PC-3 (cell line): ENCODE measurements at regions not wholly inside any gene's neighbourhood (a gene's known extent, or its start where the extent isn't known, plus 50 kb on each side); places are given as distances from the start of the nearest gene placed in this dataset.

Experiments used
- ATAC-seq: fragments of 200-7000 bp; cut with Tn5 transposase; 2 replicates; pipeline ENCODE4 v1.9.1; 2020; ENCODE audit warnings: mild to moderate bottlenecking, moderate library complexity
- BruUV-seq: library from RNA; stranded (reverse); fragments of 400-500 nt; replicated peaks from 2 replicates; lab custom pipeline; 2021; lab: Mats Ljungman, UMichigan
- CTCF ChIA-PET: fragments of 300-600 bp; sonication (Branson Sonifier 250); formaldehyde crosslinking; loops from one replicate; lab custom pipeline; 2022; ENCODE audit warnings: antibody characterized with exemption; lab: Charles Lee
- POLR2A ChIA-PET: fragments of 300-600 bp; sonication (Branson Sonifier 250); formaldehyde crosslinking; loops from one replicate; lab custom pipeline; 2022; ENCODE audit warnings: antibody characterized with exemption; ENCODE audit not compliant: unreplicated experiment; lab: Charles Lee
- DNase-seq: peaks from one replicate; pipeline ENCODE4 v3.0.0-alpha.2; 2015
- H2AFZ ChIP-seq: fragments of 300-600 bp; sonication (generic); 2 replicates; pipeline ENCODE4 v1.6.0; 2016; ENCODE audit warnings: antibody characterized with exemption, low read length
- H3F3A ChIP-seq: fragments of 300-600 bp; sonication (generic); one replicate; pipeline ENCODE4 v1.6.0; 2017; ENCODE audit warnings: antibody characterized with exemption, low read length, control low read depth, mild to moderate bottlenecking; ENCODE audit not compliant: unreplicated experiment
- H3K27ac ChIP-seq: fragments of 300-600 bp; sonication (generic); 2 replicates; pipeline ENCODE4 v1.5.1; 2016; ENCODE audit warnings: mild to moderate bottlenecking, low read length
- H3K27me3 ChIP-seq: fragments of 300-600 bp; sonication (generic); 2 replicates; pipeline ENCODE4 v1.6.1; 2016; ENCODE audit warnings: low read length, mixed read lengths
- H3K36me3 ChIP-seq: fragments of 300-600 bp; sonication (generic); 2 replicates; pipeline ENCODE4 v1.6.1; 2016; ENCODE audit warnings: low read depth, mixed run types, low read length, mixed read lengths
- H3K4me1 ChIP-seq: fragments of 300-600 bp; sonication (generic); 2 replicates; pipeline ENCODE4 v1.5.1; 2016; ENCODE audit warnings: low read length; ENCODE audit not compliant: insufficient read depth
- H3K4me2 ChIP-seq: fragments of 300-600 bp; sonication (generic); 2 replicates; pipeline ENCODE4 v1.6.0; 2016; ENCODE audit warnings: low read length
- H3K4me3 ChIP-seq: fragments of 300-600 bp; sonication (generic); 2 replicates; pipeline ENCODE4 v1.5.1; 2016; ENCODE audit warnings: mild to moderate bottlenecking, low read length, mixed read lengths
- H3K79me2 ChIP-seq: fragments of 300-600 bp; sonication (generic); 2 replicates; pipeline ENCODE4 v1.6.1; 2017; ENCODE audit warnings: low read length, mixed read lengths
- H3K9ac ChIP-seq: fragments of 300-600 bp; sonication (generic); 2 replicates; pipeline ENCODE4 v1.6.0; 2016; ENCODE audit warnings: mild to moderate bottlenecking, low read length
- H3K9me2 ChIP-seq: fragments of 300-600 bp; sonication (generic); replicated peaks from 2 replicates; pipeline ENCODE4 v1.6.1; 2016; ENCODE audit warnings: mixed run types, low read length, mixed read lengths
- H3K9me3 ChIP-seq: fragments of 300-600 bp; sonication (generic); 2 replicates; pipeline ENCODE4 v1.6.1; 2016; ENCODE audit warnings: low read length, mixed read lengths
- H4K20me1 ChIP-seq: fragments of 300-600 bp; sonication (generic); 2 replicates; pipeline ENCODE4 v1.6.1; 2016; ENCODE audit warnings: low read length, mixed read lengths
- CTCF ChIP-seq: fragments of 300-600 bp; sonication (generic); conservative IDR thresholded peaks from 2 replicates; pipeline ENCODE4 v1.5.1; 2017; ENCODE audit warnings: antibody characterized with exemption, low read depth, mild to moderate bottlenecking, low read length
- EZH2 ChIP-seq: fragments of 300-600 bp; sonication (generic); IDR thresholded peaks from one replicate; pipeline ENCODE4 v1.6.1; 2017; ENCODE audit warnings: antibody characterized with exemption, mild to moderate bottlenecking, low read length; ENCODE audit not compliant: unreplicated experiment
- EZH2phosphoT487 ChIP-seq: fragments of 300-600 bp; sonication (generic); IDR thresholded peaks from 2 replicates; pipeline ENCODE4 v1.6.1; 2018; ENCODE audit warnings: mild to moderate bottlenecking, antibody characterized with exemption, low read length, borderline replicate concordance
- intact Hi-C: fragments of 100-400 bp; cut with micrococcal nuclease; formaldehyde crosslinking; loops from 2 replicates; pipeline ENCODE4 v1.9.0; 2023

- Histone ChIP-seq H3K9ac (no peak overlapping the region), H3K27me3 (peaks cover 14% of the 10 kb centered on the region), H3K4me3 (no peak overlapping the region), H3F3A (no peaks in the 10 kb centered on the region), H4K20me1 (no peaks in the 10 kb centered on the region), H2AFZ (no peak overlapping the region), H3K4me2 (no peak overlapping the region), H3K4me1 (no peaks in the 10 kb centered on the region), H3K9me3 (no peaks in the 10 kb centered on the region), H3K9me2 (no peaks in the 10 kb centered on the region), H3K27ac (no peak overlapping the region), H3K79me2 (no peaks in the 10 kb centered on the region), H3K36me3 (no peaks in the 10 kb centered on the region)
- TF ChIP-seq EZH2phosphoT487 (no peak), EZH2 (no peak), CTCF (no peak)
- ChIA-PET POLR2A (no interaction called here), CTCF (no interaction called here)
- no TSS peak for BruUV-seq
- DNase-seq (no peak), ATAC-seq (no peak)
- intact Hi-C loops: no loop called here
These were observed 66.3 kb upstream of the ESRRB start for GRCh38 chr14:76309572-76310162.

GRCh38 chr14:76311079-76311758 lies 64.7 kb upstream of the ESRRB start:
- Histone ChIP-seq H4K20me1 (no peaks in the 10 kb centered on the region), H3K9ac (no peak overlapping the region), H3K9me2 (no peaks in the 10 kb centered on the region), H3K27ac (no peak overlapping the region), H3F3A (no peaks in the 10 kb centered on the region), H3K4me3 (no peak overlapping the region), H3K27me3 (0 out of 2 replicates have a peak, but pooled peaks cover 9% of the 10 kb centered on the region), H2AFZ (no peak overlapping the region), H3K4me1 (no peaks in the 10 kb centered on the region), H3K36me3 (no peaks in the 10 kb centered on the region), H3K9me3 (no peaks in the 10 kb centered on the region), H3K4me2 (no peak overlapping the region), H3K79me2 (no peaks in the 10 kb centered on the region)
- TF ChIP-seq EZH2phosphoT487 (no peak), EZH2 (no peak), CTCF (no peak)
- no TSS peak for BruUV-seq
- DNase-seq (no peak), ATAC-seq (no peak)
- POLR2A ChIA-PET: interaction anchor here (0.6 kb wide), 1 partner anchor 8 kb away, joined by 3 read pairs; no protein-coding TSS in a partner anchor
- CTCF ChIA-PET: no interaction called here
- intact Hi-C loops: no loop called here

- Histone ChIP-seq H3K27ac (no peak overlapping the region), H3K79me2 (no peaks in the 10 kb centered on the region), H3K9me2 (no peaks in the 10 kb centered on the region), H3K36me3 (no peaks in the 10 kb centered on the region), H3K9me3 (no peaks in the 10 kb centered on the region), H2AFZ (no peak overlapping the region), H3F3A (no peaks in the 10 kb centered on the region), H3K4me3 (no peak overlapping the region), H3K9ac (no peak overlapping the region), H3K4me2 (no peak overlapping the region), H4K20me1 (no peaks in the 10 kb centered on the region), H3K27me3 (0 out of 2 replicates have a peak, but pooled peaks cover 9% of the 10 kb centered on the region), H3K4me1 (no peaks in the 10 kb centered on the region)
- CTCF ChIA-PET: no interaction called here
- POLR2A ChIA-PET: no interaction called here
- no TSS peak for BruUV-seq
- no peak for TF ChIP-seq CTCF
- TF ChIP-seq EZH2phosphoT487: no peak
- TF ChIP-seq EZH2: no peak
- intact Hi-C loops: no loop called here
- ATAC-seq: no peak
- no peak for DNase-seq
These were observed 63.1 kb upstream of the ESRRB start for GRCh38 chr14:76312821-76313220.
